NCI-H460 (cell line): ENCODE measurements at regions not wholly inside any gene's neighbourhood (a gene's known extent, or its start where the extent isn't known, plus 50 kb on each side); places are given as distances from the start of the nearest gene placed in this dataset.
A peak's percentile ranks its signal among the peaks of the same experiment; 100 is the strongest.
"Not testable (repeated sequence)": the region's sequence is repeated elsewhere in the genome, so short reads cannot be mapped to it uniquely, and the experiment has no call there.

Experiments
- DNase-seq: peaks from one replicate; pipeline ENCODE4 v3.0.0-alpha.2; 2016; ENCODE audit warnings: low read depth; ENCODE audit errors: extremely low read depth

DNA sequence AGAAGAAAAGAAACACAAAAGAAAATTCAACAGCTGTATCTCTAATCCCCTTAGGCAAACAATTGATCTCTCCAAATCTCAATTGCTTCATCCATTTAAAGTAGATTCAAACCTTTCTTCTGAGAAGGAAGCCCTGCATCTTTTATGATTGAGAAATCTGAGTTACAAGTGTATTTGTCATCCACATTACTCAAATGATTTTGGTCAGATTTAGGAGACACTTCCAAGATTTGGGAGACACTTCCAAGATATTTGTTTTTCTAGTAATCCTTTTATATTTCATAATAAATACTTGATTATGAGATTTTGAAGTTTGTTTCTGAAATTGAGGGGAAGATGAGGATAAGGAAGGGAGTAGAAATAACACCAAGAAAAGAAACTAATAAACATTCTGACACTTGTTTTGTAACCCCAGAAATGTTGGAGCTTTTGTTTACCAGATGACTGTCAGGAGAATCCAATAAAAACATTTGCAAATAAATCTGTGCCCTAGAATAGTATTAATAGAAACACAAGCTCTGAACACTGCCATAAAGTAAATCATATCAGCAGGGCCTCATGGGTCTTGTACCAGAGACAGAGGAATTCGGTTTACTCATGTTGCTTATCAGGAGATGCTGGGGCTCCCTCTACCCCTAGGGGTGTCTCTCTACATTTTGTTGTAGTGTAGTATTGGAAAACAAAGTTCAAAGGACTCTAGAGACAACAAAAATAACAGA is 314.3 kb upstream of the NT5E start:
- DNase-seq = no peak

DNA sequence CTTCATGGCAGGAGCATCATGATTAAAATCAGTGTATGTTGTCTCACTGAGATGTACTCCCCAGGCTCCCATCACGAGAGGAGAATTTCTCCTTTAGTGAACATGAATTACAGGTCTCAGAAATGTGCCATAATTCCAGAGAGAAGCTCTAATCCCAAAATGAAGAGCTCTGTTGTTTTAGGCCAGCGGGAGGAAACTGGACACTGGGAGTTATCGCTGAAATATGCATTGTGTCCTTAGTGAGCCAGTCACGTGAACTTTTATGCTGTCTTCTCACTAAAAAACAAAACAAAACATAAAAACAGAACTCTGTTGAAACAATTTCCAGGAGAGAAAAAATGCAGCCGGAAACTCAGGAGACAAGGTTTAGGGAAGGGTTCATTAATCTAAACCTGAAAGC is 315.7 kb upstream of the NT5E start:
- no peak for DNase-seq

GRCh38 chr6:85132091-85132490 is 317.8 kb upstream of the NT5E start:
- DNase-seq = no peak

DNA sequence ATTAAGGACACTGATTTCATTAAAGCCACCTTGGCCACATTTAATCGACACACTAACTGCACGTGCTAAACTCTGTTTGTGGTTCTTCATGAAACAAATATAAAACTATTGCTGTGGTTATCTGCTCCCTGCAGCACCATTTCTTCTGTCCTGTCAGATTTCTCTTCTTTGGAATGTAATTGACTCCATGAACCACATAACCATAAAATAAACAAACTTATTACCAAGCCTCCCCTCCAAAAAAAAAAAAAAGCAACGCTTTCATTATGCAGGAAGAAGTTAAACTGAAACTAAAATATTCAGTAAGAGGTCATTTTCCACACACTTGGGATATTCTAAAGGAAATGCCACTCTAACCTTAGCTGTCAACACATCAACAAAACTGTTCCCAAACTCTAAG is 319.1 kb upstream of the NT5E start:
- DNase-seq = no peak

DNA sequence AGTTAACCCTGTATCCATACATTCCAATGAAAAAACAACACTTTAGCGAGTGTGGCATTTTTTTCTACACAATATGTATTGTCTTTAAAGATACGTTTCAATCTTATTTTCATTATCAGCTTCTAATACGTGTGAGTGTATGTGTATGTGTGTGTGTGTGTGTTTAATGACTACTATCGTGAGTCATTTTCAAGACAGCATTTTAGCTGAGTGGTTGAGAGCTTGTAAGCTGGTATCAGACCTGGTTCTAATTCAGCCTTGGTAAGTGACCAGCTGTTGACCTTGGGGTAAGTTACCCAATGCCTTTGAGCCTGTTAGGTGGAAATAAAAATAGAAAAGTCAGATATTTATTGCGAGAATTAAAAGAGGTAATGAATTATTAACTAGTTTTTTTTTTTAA is 320.0 kb upstream of the NT5E start:
- no peak for DNase-seq

- no peak for DNase-seq
Measured at GRCh38 chr6:85128781-85129180, 321.1 kb upstream of the NT5E start.

- DNase-seq = not testable (repeated sequence)
Measured at GRCh38 chr6:85128256-85128655, 321.6 kb upstream of the NT5E start.

DNA sequence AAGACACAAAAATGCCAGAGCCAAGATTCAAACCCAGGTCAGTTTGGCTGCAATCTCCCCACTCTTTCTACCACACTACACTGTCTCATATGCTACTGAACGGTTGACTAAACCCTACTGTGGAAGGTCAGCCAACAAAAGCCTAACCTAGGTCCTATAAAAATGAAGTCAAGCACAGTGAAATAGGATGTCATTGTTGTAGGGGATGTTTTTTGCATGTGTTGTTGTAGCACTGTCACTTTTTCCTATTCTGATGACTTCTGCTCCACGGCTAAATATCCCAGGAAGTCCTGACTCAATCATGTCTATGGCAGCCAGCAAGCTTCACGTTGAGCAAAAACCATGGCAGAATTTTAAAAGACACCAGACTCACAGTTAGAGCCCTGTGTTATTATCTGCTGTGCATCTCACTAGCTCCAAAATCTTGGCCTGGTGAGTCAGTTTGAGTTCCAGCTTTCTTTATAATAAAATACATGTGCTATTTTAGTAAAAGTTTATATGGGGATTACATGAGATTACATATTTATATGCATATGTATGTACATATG is 322.1 kb upstream of the NT5E start:
- DNase-seq = no peak

DNA sequence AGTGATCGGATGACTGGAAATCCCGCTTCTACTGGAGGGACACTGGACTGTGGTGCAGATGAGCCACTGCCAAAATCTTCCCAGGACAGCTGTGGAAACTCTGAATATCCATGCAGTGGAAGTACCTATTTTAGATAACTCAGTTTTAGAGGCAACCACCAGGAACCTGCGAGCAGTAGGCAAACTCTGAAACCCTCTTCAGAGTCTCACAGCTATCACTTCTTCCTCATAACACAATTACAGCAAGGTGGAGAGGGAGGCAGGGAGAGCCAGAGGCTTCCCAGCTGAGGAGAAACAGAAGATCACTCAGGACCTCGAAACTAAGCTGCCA is 322.8 kb upstream of the NT5E start:
- DNase-seq = no peak

DNA sequence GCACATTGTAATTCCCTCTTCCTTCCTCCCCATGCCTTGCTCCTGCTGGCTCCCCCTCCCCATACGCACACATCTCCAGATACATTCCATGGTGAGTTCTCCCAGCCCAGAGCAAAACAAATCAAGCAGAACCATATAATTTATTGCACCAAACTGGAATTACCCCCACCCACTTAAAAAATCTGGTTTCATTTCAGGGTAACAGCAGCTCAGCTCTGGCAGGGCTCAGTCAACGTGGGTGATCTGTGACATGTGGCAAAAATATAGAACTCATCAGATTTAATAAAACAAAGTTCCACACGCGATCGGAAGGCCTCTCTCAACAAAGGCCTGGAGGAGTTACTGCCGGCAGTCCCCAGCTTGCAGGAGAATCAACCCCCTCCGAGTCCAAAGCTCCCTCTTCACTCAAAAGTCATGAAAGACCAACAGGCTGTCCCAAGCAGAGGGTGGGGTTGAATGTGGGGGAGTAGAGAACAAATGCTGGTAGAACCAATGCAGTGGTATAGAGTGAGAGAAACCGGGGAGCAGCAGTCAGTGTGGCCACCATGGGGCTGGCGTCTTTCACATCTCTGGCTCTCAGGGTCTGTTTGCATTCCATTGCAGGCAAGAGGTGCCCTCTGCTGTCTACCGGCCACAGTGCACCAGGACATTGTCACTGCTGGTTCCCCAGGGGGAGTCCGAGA is 323.3 kb upstream of the NT5E start:
- DNase-seq = peak; percentile 61

DNA sequence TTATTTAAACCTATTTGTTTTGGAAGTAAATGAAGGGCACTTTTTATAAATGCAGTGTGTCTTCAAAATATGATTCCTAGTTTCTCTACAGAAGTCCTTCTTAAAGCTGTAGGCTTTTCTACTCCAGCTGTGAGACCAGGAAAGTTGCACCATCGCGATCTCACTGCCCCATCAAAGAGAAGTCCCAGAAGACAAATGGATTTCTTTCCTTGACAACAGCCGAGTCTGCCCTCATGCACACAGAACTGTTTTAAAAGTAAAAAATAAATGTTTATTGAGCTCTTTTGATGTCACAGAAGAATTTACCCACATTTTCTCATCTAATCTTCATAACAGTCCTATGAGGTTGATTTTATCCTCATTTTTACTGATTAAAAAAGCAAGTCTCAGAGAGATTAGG is 324.4 kb upstream of the NT5E start:
- DNase-seq = no peak

- DNase-seq = peak; percentile 64
Measured at GRCh38 chr6:85124472-85125354, 325.2 kb upstream of the NT5E start.

DNA sequence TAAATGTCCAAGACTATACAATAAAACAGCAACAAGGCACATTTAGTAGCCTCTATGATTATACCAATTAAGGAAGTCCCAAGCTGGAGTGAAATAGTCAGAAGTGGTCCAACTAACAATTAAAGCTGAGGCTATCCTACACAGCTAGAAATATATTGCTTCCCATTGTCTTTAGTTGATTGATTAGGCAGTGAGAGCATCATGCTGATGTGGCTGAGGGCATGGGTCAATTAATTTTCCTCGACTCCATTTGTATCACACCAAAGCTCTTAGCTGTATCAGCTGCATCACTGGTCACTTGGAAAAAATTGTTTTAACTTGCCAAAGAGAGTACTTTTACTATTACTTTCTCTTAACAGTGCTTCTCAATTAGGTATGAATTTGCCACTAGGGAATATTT is 328.7 kb upstream of the NT5E start:
- no peak for DNase-seq

- DNase-seq = no peak
Measured at GRCh38 chr6:85118652-85119235, 331.1 kb upstream of the NT5E start.

- no peak for DNase-seq
Measured at GRCh38 chr6:85118233-85118632, 331.6 kb upstream of the NT5E start.

DNA sequence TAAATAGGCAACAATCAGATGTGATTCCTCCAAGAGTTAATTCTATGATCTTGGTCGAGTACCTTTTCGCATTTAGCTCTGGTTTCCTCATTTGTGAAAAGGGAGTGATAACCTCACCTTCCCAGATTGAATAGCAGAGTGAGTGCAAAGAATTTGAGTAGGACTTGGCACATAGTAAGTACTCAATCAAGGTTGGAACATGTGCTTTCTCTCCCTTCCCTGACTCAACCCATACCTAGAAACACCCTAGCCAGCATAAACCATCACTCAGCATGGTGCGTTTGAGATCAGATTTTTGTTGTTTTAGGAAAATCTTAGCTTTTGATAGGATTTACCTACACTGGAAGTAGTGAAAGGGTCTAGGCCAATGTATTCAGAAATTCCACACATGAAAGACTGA is 333.4 kb upstream of the NT5E start:
- DNase-seq = no peak

GRCh38 chr6:85115876-85116275 is 334.0 kb upstream of the NT5E start:
- DNase-seq = no peak

- no peak for DNase-seq
Measured at GRCh38 chr6:85115376-85115775, 334.5 kb upstream of the NT5E start.

- no peak for DNase-seq
Measured at GRCh38 chr6:85114581-85114935, 335.3 kb upstream of the NT5E start.

DNA sequence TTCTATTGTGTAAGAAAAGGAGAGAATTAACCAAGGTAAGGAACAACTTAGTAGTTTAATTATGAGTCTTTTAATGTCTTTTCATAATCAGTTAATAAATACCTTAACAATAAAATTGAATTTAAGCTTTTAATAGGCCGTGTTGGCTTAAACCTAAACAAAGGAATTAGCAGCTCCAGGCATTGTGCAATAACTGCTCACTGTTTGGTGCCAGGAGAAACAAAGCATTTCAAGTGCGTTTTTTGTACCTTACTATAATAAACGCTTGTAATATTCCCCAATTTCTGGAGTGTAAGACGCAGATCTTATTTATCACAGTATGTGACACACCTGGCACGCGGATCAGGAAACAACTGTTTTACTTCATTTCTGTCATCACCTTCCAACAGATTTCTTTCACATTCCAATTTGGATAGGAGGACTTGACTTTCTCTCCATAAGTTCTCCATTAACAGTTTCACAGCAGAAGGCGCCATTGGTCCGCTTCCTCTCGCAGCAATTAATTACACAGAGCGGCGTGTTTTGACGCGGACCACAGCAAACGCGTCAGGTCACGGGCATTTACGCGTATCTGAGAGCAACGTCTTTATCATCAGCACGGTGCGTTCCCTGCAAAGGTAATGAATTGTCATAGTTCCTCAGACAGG is 335.8 kb upstream of the NT5E start:
- DNase-seq = no peak

DNA sequence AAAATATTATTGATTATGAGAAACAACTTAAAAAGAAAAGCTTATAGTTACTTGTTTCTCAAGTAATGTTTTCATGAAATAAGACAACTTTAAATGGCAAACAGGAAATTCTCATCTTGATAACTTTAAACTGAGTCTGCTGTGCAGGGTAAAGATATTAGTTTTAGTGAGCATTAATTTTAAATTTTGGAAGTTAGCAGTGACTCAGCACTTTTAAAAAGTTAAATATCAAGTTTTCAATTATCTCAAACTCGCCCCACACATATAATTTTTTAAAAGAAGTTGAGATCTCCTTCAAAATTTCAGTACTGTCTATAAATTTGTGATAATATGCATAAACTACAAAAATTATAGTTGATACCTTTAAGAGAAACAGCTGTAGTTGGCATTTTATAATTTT is 337.3 kb upstream of the NT5E start:
- DNase-seq = no peak
